ENCODE measurements at regions not wholly inside any gene's neighbourhood (a gene's known extent, or its start where the extent isn't known, plus 50 kb on each side); places are given as distances from the start of the nearest gene placed in this dataset.

GRCh38 chr7:118350260-118350659 is 125.8 kb downstream of the ANKRD7 start:
- no peak overlapping the region for H3K27ac ChIP-seq
- TF ChIP-seq, protein P1, sequence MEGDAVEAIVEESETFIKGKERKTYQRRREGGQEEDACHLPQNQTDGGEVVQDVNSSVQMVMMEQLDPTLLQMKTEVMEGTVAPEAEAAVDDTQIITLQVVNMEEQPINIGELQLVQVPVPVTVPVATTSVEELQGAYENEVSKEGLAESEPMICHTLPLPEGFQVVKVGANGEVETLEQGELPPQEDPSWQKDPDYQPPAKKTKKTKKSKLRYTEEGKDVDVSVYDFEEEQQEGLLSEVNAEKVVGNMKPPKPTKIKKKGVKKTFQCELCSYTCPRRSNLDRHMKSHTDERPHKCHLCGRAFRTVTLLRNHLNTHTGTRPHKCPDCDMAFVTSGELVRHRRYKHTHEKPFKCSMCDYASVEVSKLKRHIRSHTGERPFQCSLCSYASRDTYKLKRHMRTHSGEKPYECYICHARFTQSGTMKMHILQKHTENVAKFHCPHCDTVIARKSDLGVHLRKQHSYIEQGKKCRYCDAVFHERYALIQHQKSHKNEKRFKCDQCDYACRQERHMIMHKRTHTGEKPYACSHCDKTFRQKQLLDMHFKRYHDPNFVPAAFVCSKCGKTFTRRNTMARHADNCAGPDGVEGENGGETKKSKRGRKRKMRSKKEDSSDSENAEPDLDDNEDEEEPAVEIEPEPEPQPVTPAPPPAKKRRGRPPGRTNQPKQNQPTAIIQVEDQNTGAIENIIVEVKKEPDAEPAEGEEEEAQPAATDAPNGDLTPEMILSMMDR (IDR thresholded peaks at IDR 0.05), result no peak
- no peak for TF ChIP-seq ZFX (IDR thresholded peaks at IDR 0.05; ENCODE audit: borderline replicate concordance)

DNA sequence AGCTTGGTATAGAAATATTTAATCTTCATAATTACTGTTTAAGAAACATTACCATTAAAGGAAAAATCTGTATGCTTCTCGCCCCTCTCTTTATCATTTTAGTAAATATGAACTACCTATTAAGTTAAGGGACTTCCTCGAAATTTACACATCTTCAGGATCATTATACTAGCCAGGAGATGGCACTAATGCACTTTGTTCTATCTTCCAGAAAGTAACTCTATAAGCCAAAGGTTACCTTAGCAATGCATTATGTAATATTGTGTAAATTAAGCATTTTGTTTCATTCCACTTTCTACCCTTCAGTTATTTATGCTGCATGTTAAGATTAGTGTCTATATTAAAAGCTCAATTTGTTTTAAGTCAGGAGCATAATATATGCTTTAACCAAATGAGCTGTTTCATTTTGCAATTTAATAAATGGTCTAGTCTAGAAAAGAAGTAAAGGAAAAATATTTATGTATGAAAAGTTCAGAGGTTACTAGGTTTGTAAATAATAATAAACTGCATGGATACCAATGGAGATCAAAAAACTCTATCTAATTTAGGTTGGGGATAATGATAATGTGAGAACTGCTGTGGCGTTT is 128.5 kb downstream of the ANKRD7 start:
- no peak overlapping the region for H3K27ac ChIP-seq
- no peak for TF ChIP-seq ZFX (IDR thresholded peaks at IDR 0.05; ENCODE audit: borderline replicate concordance)
- TF ChIP-seq, protein P1 (IDR thresholded peaks at IDR 0.05), result peak; percentile 77

- TF ChIP-seq, protein P1 (IDR thresholded peaks at IDR 0.05), result no peak
- TF ChIP-seq ZFX (IDR thresholded peaks at IDR 0.05; ENCODE audit: borderline replicate concordance), result no peak
- no peak overlapping the region for H3K27ac ChIP-seq
Observed at GRCh38 chr7:118366363-118366762, 141.9 kb downstream of the ANKRD7 start.

DNA sequence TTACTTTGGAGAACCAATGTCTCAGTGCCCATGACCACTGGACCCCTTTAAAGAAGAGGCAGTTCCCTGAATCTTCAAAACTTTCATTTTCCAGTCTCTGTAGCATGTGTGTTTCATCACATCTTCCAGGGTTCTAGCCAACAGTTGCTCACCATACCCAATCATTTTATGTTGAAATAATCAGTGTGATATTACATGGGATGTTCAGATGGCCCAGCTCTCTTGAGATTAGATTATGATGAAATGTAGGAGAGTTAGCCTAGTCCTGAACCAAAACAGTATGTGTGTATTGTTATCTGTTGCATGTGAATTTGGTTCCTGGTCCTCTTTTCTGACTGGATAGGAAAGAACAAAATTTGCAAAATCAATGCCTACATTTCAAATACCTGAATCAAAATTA is 144.5 kb downstream of the ANKRD7 start:
- TF ChIP-seq ZFX (IDR thresholded peaks at IDR 0.05; ENCODE audit: borderline replicate concordance), result no peak
- TF ChIP-seq, protein P1 (IDR thresholded peaks at IDR 0.05), result no peak
- no peak overlapping the region for H3K27ac ChIP-seq

- TF ChIP-seq, protein P1 (IDR thresholded peaks at IDR 0.05), result no peak
- TF ChIP-seq ZFX (IDR thresholded peaks at IDR 0.05; ENCODE audit: borderline replicate concordance), result no peak
Observed at GRCh38 chr7:118369987-118370386, 145.5 kb downstream of the ANKRD7 start.

DNA sequence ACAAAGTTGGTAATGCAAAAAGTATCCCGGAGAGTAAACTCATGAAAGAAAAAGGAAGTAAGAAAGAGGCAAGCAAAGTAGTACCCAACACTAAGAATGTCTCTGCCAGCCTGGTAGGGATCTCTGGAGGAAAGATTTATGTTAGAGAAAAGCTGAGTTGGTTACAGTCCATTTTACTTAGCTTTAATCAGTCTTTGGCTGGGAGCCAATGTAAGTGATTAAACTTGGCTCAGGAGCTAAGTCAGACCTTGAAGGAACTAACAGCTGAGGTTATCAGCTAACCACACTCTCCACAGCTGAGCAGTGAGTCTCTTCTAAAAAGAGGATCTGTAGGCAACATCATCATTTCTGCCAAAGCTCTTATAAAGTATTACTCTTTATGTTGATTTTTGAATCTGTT is 148.0 kb downstream of the ANKRD7 start:
- no peak overlapping the region for H3K27ac ChIP-seq
- no peak for TF ChIP-seq ZFX (IDR thresholded peaks at IDR 0.05; ENCODE audit: borderline replicate concordance)
- TF ChIP-seq, protein P1 (IDR thresholded peaks at IDR 0.05), result no peak

More at GRCh38 chr7:118369987-118370386, 145.5 kb downstream of the ANKRD7 start:
- H3K27ac ChIP-seq, result no peak overlapping the region

GRCh38 chr7:118389629-118390028 is 165.1 kb downstream of the ANKRD7 start:
- no peak overlapping the region for H3K27ac ChIP-seq
- TF ChIP-seq ZFX (IDR thresholded peaks at IDR 0.05; ENCODE audit: borderline replicate concordance), result no peak
- TF ChIP-seq, protein P1 (IDR thresholded peaks at IDR 0.05), result no peak

Measured in 22Rv1 (cell line).